ENCODE measurements at regions not wholly inside any gene's neighbourhood (a gene's known extent, or its start where the extent isn't known, plus 50 kb on each side); places are given as distances from the start of the nearest gene placed in this dataset.

DNA sequence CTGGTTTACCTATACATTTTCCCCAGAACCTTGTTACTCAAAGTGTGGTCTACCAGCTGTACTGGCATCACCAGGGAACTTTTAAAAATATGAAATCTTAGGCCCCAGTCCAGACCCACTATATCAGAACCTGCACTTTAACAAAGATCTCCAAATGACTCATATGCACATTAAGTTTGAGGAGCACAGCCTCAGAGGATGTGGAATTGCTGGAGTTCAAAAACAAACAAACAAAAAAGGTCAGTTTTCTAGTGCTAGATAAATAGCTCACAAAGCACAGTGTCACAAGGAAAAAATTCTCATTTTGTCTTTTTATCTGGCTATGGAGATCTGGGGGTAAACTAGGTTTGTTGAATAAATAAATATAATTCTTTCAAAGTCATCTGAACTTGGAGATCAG, 68.9 kb upstream of the ANKRD55 start:
- TF ChIP-seq, protein P1, sequence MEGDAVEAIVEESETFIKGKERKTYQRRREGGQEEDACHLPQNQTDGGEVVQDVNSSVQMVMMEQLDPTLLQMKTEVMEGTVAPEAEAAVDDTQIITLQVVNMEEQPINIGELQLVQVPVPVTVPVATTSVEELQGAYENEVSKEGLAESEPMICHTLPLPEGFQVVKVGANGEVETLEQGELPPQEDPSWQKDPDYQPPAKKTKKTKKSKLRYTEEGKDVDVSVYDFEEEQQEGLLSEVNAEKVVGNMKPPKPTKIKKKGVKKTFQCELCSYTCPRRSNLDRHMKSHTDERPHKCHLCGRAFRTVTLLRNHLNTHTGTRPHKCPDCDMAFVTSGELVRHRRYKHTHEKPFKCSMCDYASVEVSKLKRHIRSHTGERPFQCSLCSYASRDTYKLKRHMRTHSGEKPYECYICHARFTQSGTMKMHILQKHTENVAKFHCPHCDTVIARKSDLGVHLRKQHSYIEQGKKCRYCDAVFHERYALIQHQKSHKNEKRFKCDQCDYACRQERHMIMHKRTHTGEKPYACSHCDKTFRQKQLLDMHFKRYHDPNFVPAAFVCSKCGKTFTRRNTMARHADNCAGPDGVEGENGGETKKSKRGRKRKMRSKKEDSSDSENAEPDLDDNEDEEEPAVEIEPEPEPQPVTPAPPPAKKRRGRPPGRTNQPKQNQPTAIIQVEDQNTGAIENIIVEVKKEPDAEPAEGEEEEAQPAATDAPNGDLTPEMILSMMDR (conservative IDR thresholded peaks at IDR 0.05; ENCODE audit: low read length), result no peak
- no peak for TF ChIP-seq EZH2phosphoT487 (IDR thresholded peaks at IDR 0.05; ENCODE audit: borderline replicate concordance)

Measured in Loucy (cell line).